Epithelial cell of esophagus (primary cell): ENCODE measurements at regions not wholly inside any gene's neighbourhood (a gene's known extent, or its start where the extent isn't known, plus 50 kb on each side); places are given as distances from the start of the nearest gene placed in this dataset.
A peak's percentile ranks its signal among the peaks of the same experiment; 100 is the strongest.

Experiments used
- DNase-seq: peaks from one replicate; pipeline ENCODE4 v3.0.0; 2010; ENCODE audit warnings: low read depth
- H3K4me3 ChIP-seq: 2 replicates; pipeline ENCODE4 v1.5.1; 2011; ENCODE audit warnings: mild to moderate bottlenecking, low read length, control low read depth
- CTCF ChIP-seq: IDR thresholded peaks from 2 replicates; pipeline ENCODE4 v1.5.1; 2011; ENCODE audit warnings: low read depth, mild to moderate bottlenecking, low read length, control low read depth, inconsistent platforms; ENCODE audit not compliant: insufficient read depth; ENCODE audit errors: missing control alignments

- no peak for TF ChIP-seq CTCF
- no peak for DNase-seq
- no peak overlapping the region for H3K4me3 ChIP-seq
Observed at GRCh38 chr1:89457046-89457445, 67.6 kb upstream of the LRRC8B start.

GRCh38 chr1:89459081-89459480 lies 65.5 kb upstream of the LRRC8B start:
- DNase-seq = no peak
- TF ChIP-seq CTCF = no peak
- H3K4me3 ChIP-seq = no peak overlapping the region

GRCh38 chr1:89460325-89460724 lies 64.3 kb upstream of the LRRC8B start:
- no peak for DNase-seq
- no peak overlapping the region for H3K4me3 ChIP-seq
- TF ChIP-seq CTCF = no peak

GRCh38 chr1:89462250-89462649 lies 62.4 kb upstream of the LRRC8B start:
- no peak overlapping the region for H3K4me3 ChIP-seq
- DNase-seq = no peak
- TF ChIP-seq CTCF = no peak

GRCh38 chr1:89464008-89464407 lies 60.6 kb upstream of the LRRC8B start:
- DNase-seq = no peak
- no peak overlapping the region for H3K4me3 ChIP-seq
- TF ChIP-seq CTCF = no peak

- TF ChIP-seq CTCF = no peak
- DNase-seq = peak; percentile 94
- no peak overlapping the region for H3K4me3 ChIP-seq
Observed at GRCh38 chr1:89465201-89465600, 59.4 kb upstream of the LRRC8B start.

GRCh38 chr1:89466307-89466930 lies 58.2 kb upstream of the LRRC8B start:
- TF ChIP-seq CTCF = no peak
- DNase-seq = peak; percentile 70
- H3K4me3 ChIP-seq = no peak overlapping the region
